NOMO-1 treated with DMSO at 0.1 percent for 48 hours (cell line): ENCODE measurements at regions not wholly inside any gene's neighbourhood (a gene's known extent, or its start where the extent isn't known, plus 50 kb on each side); places are given as distances from the start of the nearest gene placed in this dataset.
A peak's percentile ranks its signal among the peaks of the same experiment; 100 is the strongest.
"Not testable (repeated sequence)": the region's sequence is repeated elsewhere in the genome, so short reads cannot be mapped to it uniquely, and the experiment has no call there.

Experiments used
- DNase-seq: peaks from one replicate; lab custom pipeline; 2025; ENCODE audit not compliant: unreplicated experiment; lab: John Stamatoyannopoulos, UW

GRCh38 chr2:184304006-184304405 is 294.3 kb upstream of the ZNF804A start:
- DNase-seq = no peak

GRCh38 chr2:184305105-184305504 is 293.2 kb upstream of the ZNF804A start:
- no peak for DNase-seq

GRCh38 chr2:184308706-184309105 is 289.6 kb upstream of the ZNF804A start:
- DNase-seq = no peak

DNA sequence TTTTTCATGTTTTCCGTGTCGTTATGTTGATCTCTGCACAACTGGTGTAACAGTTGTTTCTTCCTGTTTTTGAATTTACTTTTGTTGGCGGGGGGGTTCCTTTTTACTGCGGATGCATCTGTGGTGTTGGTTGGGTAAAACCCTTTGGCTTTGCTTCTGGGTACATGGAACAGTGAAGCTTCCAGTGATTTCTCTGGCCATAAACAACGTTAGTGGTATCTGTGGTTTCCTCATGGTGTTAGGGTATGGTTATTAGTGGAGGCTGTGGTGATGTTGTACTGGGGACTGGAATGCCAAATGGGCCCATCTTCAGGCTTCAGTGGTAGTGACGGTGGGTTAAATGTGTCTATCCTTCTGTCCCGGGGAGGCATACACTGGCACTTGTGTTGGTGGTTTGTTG is 285.4 kb upstream of the ZNF804A start:
- DNase-seq = no peak

- no peak for DNase-seq
These were observed 283.5 kb upstream of the ZNF804A start for GRCh38 chr2:184314829-184315228.

DNA sequence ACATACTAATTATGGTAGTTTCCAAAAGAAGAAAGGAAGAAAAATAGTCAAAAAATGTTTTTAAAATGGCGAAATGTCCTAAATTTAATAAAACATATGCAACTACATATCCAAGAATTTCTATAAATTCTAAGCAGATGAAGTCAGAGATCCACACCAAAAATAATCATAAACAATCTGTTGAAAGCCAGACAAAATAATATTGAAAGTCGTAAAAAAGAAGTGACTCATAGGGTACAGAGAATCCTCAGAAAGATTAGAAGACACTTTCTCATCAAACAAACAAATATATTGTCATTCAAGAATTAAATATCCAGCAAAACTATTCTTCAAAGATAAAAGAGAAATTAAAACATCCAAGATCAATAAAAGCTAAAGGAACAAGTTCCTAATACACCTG is 281.4 kb upstream of the ZNF804A start:
- DNase-seq = no peak

- no peak for DNase-seq
These were observed 275.7 kb upstream of the ZNF804A start for GRCh38 chr2:184322615-184323014.

GRCh38 chr2:184326066-184326465 is 272.3 kb upstream of the ZNF804A start:
- no peak for DNase-seq

- DNase-seq = not testable (repeated sequence)
These were observed 270.5 kb upstream of the ZNF804A start for GRCh38 chr2:184327805-184328204.

- DNase-seq = not testable (repeated sequence)
These were observed 267.8 kb upstream of the ZNF804A start for GRCh38 chr2:184330561-184330960.

- DNase-seq = no peak
These were observed 261.6 kb upstream of the ZNF804A start for GRCh38 chr2:184336688-184337087.

DNA sequence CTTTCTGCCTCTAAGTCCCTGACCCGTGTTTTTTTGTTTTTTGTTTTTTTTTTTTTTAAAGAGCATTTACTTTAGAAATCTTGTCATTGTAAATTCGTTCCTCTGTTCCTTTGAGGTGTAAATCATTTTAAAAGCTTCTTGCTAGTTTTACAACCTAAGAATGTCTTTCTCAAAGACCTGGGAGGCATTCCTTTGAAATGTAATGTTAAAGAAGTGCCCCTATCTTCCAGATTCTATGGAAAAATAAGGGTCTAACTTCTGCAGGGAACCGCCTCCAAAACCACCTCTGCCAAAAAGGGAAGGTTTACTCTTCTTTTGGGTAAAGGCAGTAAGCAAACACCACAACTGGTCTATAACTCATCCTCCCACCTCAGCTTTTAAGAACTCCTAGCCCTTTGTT is 259.6 kb upstream of the ZNF804A start:
- no peak for DNase-seq

DNA sequence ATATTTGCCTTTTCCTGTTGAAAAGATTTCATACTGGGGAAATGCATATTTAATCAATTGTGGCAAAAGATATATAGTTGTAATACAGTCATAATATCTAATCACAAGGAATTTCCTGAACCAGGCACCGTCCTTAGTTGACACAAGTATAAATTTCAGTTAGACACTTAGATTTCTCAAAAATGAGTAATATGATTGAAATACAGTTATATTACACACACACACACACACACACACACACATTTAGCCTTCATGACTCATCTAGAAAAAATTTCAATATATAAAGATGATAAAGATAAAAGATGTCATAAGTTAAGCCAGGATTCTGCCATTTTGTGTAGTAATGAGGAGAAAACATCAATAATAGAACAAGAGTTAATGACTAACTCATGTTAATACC is 258.4 kb upstream of the ZNF804A start:
- DNase-seq = no peak

- DNase-seq = no peak
These were observed 251.9 kb upstream of the ZNF804A start for GRCh38 chr2:184346338-184346862.

DNA sequence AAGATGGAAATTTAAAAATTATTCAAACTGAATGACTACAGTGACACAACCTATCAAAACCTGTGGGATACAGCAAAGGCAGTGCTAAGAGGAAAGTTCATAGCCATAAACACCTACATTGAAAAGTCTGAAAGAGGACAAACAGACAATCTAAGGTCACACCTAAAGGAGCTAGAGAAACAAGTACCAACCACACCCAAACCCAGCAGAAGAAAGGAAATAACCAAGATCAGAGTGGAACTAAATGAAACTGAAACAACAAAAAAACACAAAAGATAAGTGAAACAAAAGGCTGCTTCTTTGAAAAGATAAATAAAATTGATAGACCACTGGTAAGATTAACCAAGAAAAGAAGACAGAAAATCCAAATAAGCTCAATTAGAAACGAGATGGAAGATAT is 247.2 kb upstream of the ZNF804A start:
- no peak for DNase-seq

- peak; percentile 1 for DNase-seq
These were observed 241.3 kb upstream of the ZNF804A start for GRCh38 chr2:184357033-184357432.

GRCh38 chr2:184359379-184359778 is 238.9 kb upstream of the ZNF804A start:
- no peak for DNase-seq

- DNase-seq = no peak
These were observed 235.1 kb upstream of the ZNF804A start for GRCh38 chr2:184363213-184363612.

DNA sequence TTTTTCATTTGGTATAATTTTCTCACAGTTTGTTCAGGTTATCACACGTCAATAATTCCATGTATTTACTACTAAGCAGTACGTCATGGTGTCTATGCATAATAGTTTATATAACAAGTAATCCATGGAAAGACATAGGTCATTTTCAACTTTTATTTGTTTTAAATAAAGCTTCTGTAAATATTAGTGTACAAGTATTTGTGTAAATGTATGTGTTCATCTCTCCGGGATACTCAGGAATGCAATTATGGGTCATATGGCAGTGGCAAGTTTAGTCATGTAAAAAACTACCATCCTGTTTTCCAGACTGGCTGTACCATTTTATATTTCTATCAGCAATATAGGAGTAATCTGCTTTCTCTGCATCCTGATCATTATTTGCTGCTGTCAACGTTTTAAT is 231.1 kb upstream of the ZNF804A start:
- no peak for DNase-seq

- no peak for DNase-seq
These were observed 229.0 kb upstream of the ZNF804A start for GRCh38 chr2:184369307-184369706.

DNA sequence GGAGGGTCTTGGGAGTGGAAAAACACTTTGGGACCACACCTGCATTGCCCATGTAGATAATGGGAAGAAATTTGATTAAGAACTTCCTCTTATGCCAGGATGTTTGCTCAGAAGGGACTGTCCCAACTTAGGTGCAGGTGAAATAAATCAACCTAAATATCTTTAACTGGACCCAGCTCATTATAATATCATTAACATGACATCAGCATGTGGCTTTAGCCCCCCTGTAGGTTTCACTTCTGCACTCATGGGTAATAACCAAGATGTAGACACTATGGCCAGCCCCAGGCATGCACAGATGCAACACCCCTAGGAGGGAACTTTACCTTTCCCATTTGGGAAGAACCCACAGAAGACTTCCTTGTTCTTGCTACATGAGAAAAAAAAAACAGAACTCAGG is 227.4 kb upstream of the ZNF804A start:
- DNase-seq = no peak

DNA sequence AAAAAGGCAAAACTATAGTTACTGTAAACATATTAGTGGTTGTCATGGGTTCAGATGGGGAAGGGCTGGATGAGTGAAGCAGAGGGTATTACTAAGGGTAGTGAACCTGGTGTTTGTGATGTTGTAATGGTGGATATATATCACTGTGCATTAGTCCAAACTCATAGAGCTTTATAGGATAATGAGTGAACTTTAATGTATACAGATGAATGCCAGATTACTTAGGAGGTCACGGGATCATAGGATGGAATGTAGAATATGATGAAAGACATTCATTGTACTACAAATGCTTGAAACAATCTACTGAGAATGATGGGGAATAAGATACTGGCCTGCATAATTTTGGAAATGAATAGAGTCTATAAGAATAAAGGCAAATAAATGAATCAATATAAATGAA is 226.7 kb upstream of the ZNF804A start:
- no peak for DNase-seq

DNA sequence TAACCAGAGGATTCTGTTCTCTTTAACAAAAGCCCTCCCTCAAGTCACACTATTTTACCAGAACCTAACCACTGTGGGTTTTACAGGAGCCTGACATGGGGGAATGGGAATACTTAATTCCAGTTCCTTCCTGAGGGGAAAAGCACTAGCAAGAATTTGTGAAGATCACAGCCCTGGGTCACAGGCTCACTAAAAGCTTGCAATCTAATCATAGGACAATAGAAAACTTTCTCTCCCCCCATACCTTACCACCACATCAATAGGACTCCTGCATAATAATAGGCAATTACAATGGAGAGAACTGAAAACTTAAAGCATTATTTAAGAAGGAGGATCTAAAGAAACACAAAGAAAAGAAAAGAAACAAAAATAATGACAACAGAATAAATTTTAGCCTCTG is 225.8 kb upstream of the ZNF804A start:
- DNase-seq = no peak

DNA sequence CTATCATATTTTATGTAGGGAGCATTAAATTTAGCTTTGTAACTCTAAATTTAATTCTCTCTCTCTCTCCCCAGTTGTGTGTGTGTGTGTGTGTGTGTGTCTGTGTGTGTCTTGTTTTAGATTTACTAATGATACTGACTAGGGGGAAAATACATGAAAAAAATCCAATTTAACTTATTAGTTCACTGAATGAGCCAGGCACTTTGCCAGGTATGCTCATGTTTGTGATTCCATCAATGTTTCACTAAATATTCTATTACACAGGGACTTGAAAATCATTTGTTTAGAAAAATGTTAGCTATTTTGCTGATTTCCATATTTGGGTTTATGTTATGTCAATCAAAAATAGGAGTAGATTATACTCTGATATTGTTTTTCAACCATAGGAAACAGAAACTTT is 203.7 kb upstream of the ZNF804A start:
- no peak for DNase-seq
